HG03342 (cell line): ENCODE measurements at regions not wholly inside any gene's neighbourhood (a gene's known extent, or its start where the extent isn't known, plus 50 kb on each side); places are given as distances from the start of the nearest gene placed in this dataset.

Experiments used
- ATAC-seq: cut with Tn5 transposase; IDR thresholded peaks from one replicate; pipeline ENCODE4 v1.9.1; 2021; ENCODE audit warnings: mild to moderate bottlenecking, moderate library complexity; ENCODE audit not compliant: unreplicated experiment

- ATAC-seq = no peak
Observed at GRCh38 chr9:106684940-106685695, 177.8 kb upstream of the ZNF462 start.

GRCh38 chr9:106689089-106689488 lies 173.9 kb upstream of the ZNF462 start:
- no peak for ATAC-seq

- ATAC-seq = no peak
Observed at GRCh38 chr9:106691627-106692026, 171.3 kb upstream of the ZNF462 start.

- ATAC-seq = no peak
Observed at GRCh38 chr9:106693558-106693957, 169.4 kb upstream of the ZNF462 start.

- ATAC-seq = no peak
Observed at GRCh38 chr9:106696804-106697203, 166.2 kb upstream of the ZNF462 start.

- ATAC-seq = no peak
Observed at GRCh38 chr9:106697390-106697749, 165.6 kb upstream of the ZNF462 start.

- ATAC-seq = no peak
Observed at GRCh38 chr9:106697750-106698502, 165.0 kb upstream of the ZNF462 start.

GRCh38 chr9:106700676-106701075 lies 162.3 kb upstream of the ZNF462 start:
- no peak for ATAC-seq

GRCh38 chr9:106701611-106702010 lies 161.4 kb upstream of the ZNF462 start:
- ATAC-seq = no peak

- ATAC-seq = no peak
Observed at GRCh38 chr9:106704056-106704615, 158.8 kb upstream of the ZNF462 start.

- ATAC-seq = no peak
Observed at GRCh38 chr9:106707291-106707690, 155.7 kb upstream of the ZNF462 start.

GRCh38 chr9:106707738-106708474 lies 155.1 kb upstream of the ZNF462 start:
- no peak for ATAC-seq

GRCh38 chr9:106708475-106709146 lies 154.4 kb upstream of the ZNF462 start:
- ATAC-seq = no peak

GRCh38 chr9:106712279-106712678 lies 150.7 kb upstream of the ZNF462 start:
- ATAC-seq = no peak

- no peak for ATAC-seq
Observed at GRCh38 chr9:106713206-106713605, 149.8 kb upstream of the ZNF462 start.

- no peak for ATAC-seq
Observed at GRCh38 chr9:106716820-106717219, 146.1 kb upstream of the ZNF462 start.

GRCh38 chr9:106717686-106718085 lies 145.3 kb upstream of the ZNF462 start:
- ATAC-seq = no peak

- no peak for ATAC-seq
Observed at GRCh38 chr9:106718936-106719335, 144.0 kb upstream of the ZNF462 start.

- ATAC-seq = no peak
Observed at GRCh38 chr9:106722051-106722753, 140.8 kb upstream of the ZNF462 start.

- ATAC-seq = no peak
Observed at GRCh38 chr9:106723926-106724325, 139.0 kb upstream of the ZNF462 start.
